GM21526 (cell line): ENCODE measurements at regions not wholly inside any gene's neighbourhood (a gene's known extent, or its start where the extent isn't known, plus 50 kb on each side); places are given as distances from the start of the nearest gene placed in this dataset.
"Not testable (repeated sequence)": the region's sequence is repeated elsewhere in the genome, so short reads cannot be mapped to it uniquely, and the experiment has no call there.

ENCODE experiments used
- ATAC-seq: cut with Tn5 transposase; IDR thresholded peaks from one replicate; pipeline ENCODE4 v1.9.1; 2021; ENCODE audit warnings: moderate library complexity; ENCODE audit not compliant: unreplicated experiment, low FRiP score

DNA sequence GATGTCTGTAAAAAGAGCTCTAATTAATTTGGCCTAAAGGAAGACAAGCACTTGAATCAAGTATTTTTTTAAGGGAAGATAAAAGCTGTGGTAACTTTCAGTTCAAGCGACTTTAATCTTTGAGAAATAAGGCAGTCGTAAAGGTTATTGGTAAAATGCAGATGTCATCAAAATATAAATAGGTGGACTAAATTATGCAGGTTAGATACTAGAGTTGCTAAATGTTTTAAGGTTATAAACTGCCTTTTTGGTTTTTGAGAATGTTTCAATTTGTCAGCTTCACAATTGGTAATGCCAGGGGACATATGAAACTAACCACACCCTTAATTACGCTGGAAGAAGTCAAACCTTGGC, 159.5 kb upstream of the OLIG3 start:
- ATAC-seq = no peak

DNA sequence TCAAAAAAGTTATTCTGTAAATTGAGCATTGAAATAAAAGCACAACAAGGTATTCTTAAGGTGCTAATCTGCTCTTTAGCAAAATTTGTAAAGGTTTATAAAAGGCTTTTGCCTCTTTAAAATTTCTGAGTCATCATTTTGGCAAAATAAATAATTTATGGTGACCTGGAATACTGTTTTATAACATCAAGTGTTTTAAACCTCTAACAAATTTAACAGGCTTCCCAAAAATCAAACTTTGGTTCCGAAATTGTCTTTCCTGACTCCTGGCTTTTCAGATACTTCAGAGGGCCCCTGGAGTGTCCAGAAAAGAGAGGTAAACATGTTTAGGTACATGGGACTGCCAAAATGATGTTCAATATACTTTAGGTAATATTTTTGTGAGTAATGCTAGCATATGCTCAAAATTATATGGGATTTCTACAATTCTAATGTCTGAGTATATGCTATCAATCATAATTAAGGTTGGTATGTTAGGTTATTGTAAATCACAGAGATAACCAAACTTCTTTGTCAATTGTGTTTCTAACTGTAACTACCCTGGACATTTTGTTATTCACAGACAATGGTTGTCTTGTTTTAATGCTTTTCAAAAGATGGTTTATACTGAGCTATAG, 160.3 kb upstream of the OLIG3 start:
- ATAC-seq = no peak

DNA sequence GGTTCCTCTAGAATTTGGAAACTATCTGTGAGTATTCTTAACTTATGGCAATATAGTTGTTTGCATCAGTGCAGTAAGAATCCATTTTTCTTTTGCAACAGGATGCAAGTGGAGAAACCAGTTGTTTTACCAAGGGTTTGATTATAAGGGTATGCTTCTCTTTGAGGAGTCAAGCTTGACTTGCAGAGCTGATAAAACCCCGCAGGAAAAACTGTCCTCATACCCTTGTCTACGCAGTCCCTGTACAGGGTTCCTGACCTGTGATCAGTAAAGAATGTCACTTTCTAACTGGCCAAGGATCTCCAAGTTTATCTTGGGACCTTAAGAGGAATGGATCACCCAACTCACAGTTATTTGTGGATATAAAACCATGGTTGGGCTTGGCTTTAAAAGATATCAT, 161.1 kb upstream of the OLIG3 start:
- no peak for ATAC-seq

DNA sequence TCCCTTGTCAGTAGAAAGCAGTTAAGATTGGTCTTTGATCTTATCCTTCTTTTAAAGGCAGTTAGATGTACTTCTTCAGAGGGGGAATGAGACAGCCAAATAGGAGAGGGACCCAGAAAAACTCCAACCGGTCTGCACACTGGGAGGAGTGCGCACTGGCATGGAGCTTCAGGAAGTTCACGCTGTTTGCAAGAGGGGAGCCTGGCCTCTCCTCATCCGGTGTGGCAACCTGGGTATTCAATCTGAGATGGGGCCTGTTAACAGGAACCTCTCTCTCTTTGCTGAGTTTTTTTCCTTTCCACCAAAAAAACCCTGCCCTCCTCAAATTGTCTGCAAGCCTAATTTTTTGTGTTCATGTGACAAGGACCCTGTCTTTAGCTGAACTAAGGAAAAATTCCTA, 162.5 kb upstream of the OLIG3 start:
- no peak for ATAC-seq

DNA sequence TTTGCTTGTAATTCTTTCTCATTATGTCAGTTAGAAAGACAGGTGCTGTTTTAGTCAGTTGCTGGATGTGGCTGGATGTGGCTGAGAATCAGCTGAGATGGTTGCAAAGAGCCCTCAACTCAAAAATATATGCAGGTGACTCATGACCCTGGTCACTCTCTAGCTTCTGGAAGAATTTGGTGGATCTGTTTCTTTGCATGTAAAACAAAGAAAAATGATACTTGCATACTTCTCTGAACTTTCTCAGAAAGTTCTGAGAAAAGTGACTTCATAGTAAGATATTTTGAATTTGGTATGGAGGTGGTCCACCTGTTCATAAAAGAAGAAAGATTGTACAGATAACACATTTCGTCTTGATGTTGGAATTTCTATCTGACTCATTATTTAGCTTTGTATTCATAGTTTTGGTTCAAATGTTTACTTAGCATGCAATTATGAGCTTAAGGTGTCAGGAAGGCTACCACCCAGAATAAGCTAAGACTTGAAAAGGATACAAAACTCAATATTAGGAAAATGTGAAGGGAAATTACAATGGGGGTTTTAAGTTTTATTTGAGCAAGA, 163.2 kb upstream of the OLIG3 start:
- ATAC-seq = no peak

DNA sequence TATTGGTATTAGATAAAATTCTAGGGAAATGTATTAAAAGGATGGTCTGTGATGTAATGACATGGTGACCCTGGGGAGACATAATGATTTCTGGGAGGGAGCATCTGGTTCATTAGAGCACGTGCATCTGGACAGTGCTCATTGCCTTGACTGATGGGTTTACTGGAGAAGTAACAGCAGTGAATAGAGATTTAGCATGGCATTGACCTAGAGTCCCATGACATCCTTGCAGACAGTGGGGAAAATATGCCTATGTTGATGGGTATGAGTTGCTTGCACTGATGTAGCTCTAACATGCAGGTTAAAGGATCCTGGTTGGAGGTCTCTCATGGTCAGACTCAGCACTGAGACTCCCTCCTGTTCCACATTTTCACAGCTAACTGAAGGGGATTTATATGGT, 164.1 kb upstream of the OLIG3 start:
- ATAC-seq = no peak

DNA sequence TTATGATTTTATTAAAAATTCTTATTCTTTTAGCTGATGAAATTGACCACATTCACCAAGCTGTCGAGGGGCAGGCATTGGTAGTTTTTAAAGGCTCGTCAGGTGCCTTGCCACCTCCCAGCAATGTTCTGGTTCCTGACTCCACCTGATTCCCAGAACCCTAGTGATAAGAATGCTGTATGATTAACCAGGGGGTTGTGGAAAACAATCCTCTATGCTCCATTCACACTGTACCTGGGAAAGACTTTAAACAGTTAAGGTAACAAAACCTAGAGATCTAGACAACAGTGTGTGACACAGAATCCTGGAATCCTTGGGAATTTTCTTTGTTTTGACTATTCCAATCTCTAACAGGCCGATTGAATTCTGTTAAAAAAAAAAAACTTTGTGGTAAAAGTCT, 165.7 kb upstream of the OLIG3 start:
- ATAC-seq = no peak

DNA sequence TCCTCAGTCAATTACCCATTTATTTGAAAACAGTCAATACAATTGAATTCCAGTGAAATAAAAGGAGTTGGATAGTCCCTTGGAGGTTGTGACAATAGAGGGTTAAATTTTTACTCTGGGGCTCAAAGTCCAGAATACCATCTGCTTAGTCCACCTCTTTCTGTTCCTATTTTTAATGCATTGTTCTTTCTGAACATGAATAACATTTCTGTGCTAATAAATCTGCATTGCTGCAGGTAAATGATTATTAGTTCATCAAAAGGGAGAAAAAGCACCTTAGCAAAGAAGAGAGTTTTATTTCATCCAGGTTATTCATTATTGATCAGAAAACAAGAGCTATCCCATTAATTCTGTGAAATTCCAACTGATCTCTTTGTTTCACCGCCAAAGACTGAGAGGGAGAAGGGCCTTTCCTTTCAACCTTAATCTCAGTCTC, 166.1 kb upstream of the OLIG3 start:
- no peak for ATAC-seq

DNA sequence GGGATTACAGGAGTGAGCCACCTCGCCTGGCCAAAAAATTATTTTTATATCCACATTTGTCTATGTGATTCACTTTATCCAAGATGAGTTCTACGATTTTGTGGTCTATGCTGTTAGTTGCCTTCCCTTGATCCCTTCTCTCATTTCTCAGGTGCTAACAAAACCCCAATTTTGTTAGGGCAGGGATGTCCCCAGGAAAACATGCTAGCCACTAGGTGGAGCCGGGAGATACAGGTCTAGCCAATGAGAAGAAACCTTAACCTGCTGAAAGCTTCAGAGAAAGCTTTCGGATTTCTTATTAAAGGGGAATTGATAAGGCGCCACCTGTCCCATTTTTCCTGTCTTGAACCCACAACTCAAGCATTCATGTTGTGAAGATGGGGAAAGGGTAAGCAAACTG, 167.4 kb upstream of the OLIG3 start:
- ATAC-seq = no peak

DNA sequence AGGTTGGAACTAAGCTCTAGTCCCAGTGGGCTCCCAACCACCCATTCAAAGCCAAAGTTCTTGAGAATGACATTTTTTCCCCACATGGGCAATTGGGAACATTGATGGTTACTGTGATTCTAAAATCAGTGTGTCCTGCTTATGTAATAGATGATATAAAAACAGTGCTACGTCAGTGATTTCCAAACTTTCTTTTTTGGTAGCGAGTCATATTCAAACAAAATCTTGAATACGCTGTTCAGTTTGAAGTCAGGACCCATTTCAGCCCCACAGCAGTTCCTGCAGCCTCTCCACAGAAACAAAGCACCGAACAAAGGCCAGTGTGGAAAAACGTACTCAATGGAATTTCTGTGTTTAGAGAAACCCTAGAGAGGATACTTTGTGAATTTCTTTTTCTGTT, 170.0 kb upstream of the OLIG3 start:
- ATAC-seq = no peak

DNA sequence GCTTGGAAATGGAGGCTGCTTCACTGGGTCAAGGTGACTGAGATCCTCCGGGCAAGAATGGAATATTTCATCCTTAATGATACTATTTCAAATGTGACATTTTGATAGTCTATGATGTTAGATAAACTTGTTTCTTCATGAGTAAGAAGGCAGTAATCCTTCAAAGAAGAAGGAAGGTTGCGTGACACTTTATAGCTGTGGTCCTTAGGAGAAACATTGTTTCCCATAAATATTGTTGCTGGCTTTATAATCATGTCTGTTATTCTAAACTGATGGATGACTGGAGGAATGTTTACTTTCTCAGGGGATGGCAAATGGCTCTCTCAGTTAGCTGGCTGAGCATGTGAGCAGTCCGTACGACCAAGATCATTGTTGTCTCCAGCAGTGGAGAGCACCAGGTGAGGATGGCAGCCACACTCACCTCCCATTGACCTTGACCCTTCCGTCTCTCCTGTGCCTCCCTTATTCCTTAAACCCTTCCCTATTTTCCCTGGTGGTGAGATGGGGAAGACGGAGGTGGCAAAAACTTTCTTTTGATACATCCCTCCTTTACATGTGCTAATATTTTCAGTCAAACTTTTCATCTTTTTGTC, 171.2 kb upstream of the OLIG3 start:
- ATAC-seq = no peak

DNA sequence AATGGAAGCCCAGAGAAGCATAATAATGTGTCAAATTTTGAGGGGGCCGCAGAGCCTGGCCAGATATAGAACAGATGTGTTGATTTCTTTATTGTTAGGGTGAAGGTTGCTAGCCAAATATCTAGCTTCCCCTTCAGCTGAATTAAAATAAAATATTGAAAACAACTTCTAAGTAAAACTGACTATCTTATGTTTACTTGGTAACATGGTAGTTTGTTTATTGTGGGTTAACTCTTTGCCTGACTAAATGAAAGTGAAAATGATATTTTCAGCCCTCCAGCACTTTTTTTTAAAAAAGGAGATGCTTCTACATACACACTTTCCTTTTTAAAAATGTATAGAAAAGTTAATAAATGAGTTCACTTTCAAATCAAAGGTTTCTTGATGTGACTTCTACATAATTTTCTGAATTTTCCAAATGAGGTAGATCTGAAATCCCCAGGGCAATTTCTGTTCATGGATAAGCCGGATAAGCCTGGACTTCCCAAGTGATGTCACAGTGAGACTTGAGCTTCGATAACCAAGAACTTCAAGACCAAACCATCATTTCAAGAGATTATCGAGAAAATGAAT, 172.1 kb upstream of the OLIG3 start:
- ATAC-seq = no peak

DNA sequence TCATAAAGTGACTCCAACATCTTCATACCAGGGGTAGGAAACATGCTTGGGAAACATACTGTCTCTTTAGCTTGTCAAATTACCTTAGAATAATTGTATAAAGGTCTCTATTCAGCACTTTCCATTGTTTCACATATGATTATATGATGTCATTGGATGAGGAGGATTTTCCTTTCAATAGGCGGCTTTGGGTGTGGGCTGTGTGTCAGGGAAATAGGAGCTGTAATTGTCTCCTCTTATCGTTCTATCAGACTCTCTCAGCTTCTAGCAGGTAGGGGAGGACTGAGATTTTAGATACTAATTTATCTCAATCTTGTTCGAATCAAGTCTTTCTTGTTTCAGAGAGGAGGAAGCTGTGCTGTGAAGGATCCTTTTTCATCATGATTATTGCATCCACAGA, 179.4 kb upstream of the OLIG3 start:
- no peak for ATAC-seq

DNA sequence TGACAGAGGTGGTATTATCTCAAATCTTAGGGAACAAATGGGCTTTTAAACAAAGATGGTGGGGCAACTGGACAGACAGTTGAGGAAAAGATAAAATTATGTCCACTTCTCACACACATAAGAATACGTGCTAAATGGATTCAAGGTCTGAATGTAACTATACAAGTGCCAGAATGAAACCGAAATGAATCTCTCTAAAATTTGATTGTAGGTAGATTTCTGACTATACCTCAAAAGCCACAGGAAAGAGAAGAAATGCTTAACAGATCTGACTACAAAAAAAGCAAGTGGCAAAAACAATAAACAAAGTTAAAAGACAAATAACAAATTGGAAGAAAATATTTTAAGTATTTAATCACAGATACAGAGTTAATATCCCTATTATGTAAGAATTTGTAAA, 182.7 kb upstream of the OLIG3 start:
- ATAC-seq = no peak

DNA sequence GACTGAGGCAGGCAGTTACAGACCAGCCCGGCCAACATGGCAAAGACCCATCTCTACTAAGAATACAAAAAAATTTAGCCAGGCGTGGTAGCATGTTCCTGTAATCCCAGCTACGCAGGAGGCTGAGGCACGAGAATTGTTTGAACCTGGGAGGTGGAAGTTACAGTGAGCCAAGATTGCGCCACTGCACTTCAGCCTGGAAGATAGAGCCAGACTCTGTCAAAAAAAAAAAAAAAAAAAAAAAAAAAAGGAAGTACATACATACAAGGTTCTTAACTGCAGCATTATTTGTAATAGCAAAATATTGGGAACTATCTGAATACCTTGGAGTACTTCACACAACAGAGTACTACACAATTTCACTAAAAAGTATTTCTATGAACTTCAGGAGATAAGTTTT, 183.5 kb upstream of the OLIG3 start:
- no peak for ATAC-seq

DNA sequence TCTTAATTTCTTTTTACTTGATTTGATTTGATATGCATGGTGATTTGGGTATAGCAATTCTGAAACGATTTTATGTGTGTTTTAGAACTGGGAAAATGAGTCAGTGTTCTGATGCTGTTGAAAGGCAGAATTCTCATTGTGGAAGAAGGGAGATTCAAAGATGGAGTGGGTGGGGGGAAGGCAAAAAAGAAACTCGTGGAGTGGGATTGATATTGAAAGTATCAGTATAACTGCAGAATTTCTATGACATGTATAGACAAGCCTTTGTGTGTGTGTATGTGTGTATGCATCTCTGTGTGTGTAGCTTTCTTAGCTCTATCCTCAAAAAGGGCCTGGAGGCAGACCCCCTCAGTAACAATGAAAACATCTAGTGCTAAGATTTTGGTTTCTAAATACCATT, 184.3 kb upstream of the OLIG3 start:
- no peak for ATAC-seq

DNA sequence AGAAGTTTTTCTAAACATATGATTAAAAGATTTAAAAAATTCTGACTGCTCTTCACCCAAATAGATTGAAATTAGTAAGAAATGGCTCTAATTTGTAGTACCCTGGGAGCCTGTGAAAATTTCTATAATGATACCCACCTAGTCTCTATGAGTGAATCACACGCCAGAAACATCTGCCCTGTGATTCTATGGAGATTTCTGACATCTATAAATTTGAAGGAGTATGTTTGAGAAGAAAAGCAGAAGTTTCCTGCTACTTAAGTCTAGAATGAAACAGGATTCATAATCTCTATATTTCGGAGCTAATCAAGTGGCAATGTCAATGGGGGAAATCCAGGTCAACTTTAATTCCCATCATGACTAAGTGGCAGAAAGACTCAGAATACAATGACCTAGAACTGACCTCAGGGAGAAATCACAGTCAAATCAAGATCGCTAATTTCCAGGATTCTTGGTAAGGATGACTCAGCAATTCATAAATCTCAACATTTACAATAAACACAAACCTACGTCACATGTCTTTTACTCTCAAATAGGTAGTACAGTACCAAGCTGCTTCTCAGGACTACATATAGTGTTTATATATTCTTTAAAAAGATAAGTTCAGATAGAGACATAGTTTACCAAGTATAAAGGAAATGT, 186.2 kb upstream of the TNFAIP3 start:
- ATAC-seq = no peak

DNA sequence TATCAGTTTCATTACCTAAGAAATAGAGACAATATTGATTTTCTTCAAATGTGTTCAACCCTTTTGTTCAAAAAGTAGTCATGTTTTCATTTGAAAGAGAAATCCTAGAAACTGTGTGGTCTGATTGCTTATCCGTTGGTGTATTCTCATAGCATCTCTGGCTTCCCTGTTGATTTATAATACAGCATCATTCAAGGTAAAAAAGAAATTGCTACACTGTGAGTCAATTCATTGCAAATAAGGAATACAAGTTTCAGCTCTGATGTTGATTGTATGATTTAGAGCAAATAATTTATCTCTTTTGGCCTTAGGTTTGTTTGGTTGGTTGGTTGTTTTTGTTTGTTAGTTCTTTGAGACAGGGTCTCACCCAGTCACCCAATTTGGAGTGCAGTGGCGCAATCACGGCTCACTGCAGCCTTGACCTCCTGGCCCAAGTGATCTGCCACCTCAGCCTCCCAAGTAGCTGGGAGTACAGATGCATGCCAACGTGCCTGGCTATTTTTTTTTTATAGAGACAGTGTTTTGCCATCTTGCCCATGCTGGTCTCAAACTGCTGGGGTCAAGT, 185.5 kb upstream of the TNFAIP3 start:
- ATAC-seq = no peak

DNA sequence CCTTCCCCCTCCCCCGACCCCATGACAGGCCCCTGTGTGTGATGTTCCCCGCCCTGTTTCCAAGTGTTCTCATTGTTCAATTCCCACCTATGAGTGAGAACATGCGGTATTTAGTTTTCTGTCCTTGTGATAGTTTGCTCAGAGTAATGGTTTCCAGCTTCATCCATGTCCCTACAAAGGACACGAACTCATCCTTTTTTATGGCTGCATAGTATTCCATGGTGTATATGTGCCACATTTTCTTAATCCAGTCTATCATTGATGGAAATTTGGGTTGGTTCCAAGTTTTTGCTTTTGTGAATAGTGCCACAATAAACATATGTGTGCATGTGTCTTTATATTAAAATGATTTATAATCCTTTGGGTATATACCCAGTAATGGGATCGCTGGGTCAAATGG, 184.4 kb upstream of the TNFAIP3 start:
- ATAC-seq = not testable (repeated sequence)

DNA sequence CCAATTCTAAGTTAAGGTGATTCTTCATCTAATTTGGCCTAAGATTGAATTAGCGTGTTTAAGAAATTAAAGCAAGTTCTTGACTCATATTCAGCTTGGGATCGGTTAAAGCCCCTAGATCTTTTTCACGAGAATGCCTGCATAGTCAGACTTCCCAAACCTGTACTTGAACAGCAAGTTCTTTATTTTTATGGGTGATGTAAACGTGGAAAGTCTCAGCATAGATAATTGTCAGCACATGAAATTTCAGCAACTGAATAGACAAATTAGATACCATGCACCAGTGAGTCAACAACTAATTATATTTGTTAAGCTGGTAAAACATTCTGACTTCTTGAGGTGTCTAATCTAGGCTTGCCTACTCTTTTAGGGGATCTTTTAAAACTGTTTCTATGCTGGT, 183.1 kb upstream of the TNFAIP3 start:
- ATAC-seq = no peak

DNA sequence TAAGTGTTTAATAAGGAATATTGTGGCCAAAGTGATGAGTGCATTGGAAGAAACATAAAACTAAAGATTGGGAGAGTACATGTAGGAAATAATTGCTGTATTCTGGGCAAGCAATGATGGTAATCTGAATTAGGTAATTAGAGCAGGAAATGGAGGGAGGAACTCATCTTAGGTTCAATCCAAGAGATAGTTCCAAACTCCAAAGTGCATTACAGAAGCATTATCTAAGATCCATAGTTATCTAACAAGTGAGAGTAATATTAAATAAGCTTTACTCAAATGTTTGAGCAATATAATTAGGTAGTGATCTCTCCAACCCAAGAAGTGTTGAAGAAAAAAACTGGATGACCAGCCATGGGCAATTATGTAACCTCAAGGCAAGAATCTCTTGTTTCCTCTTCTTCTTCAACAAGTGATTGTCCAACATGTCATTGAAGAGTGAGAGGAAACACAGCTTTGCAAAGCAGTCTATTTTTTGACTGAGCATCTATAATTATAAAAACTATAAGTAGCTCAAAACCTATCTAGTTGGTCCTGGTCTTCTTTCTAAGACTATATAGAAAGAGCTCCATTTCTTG, 181.2 kb upstream of the TNFAIP3 start:
- ATAC-seq = no peak
